Aorta (tissue), 5 donors: ENCODE measurements at regions not wholly inside any gene's neighbourhood (a gene's known extent, or its start where the extent isn't known, plus 50 kb on each side); places are given as distances from the start of the nearest gene placed in this dataset.

ENCODE experiments used
- ATAC-seq: fragments of 200-7000 bp; cut with Tn5 transposase; one replicate; pipeline ENCODE4 v1.9.1; 2022; ENCODE audit warnings: moderate library complexity; ENCODE audit not compliant: low FRiP score
- DNase-seq, 2 donors: peaks; one replicate each; pipeline ENCODE4 v3.0.0-alpha.2; 2020
- H3K27ac ChIP-seq, 2 donors: one replicate each; pipeline ENCODE4 v1.5.1; 2013; ENCODE audit warnings: low read length in 2 of 2, mild to moderate bottlenecking in 2 of 2, moderate library complexity in 2 of 2, control low read depth in 1 of 2, inconsistent platforms in 1 of 2, low read depth in 1 of 2
- H3K27me3 ChIP-seq, 2 donors: one replicate each; pipeline ENCODE4 v1.6.1; 2013; ENCODE audit warnings: control low read depth in 1 of 2, low read length in 1 of 2, mild to moderate bottlenecking in 1 of 2, moderate library complexity in 1 of 2; ENCODE audit not compliant: insufficient read depth in 2 of 2, control insufficient read depth in 1 of 2
- H3K36me3 ChIP-seq, 2 donors: one replicate each; pipeline ENCODE4 v1.6.1; 2013; ENCODE audit warnings: control low read depth in 1 of 2, low read length in 1 of 2, mild to moderate bottlenecking in 1 of 2; ENCODE audit not compliant: insufficient read depth in 2 of 2, control insufficient read depth in 1 of 2
- H3K4me1 ChIP-seq, 2 donors: one replicate each; pipeline ENCODE4 v1.6.1; 2013; ENCODE audit warnings: low read length in 2 of 2, control low read depth in 1 of 2, mild to moderate bottlenecking in 1 of 2, moderate library complexity in 1 of 2; ENCODE audit not compliant: insufficient read depth in 2 of 2, control insufficient read depth in 1 of 2
- H3K4me3 ChIP-seq, 2 donors: one replicate each; pipeline ENCODE4 v1.5.1; 2013; ENCODE audit warnings: low read length in 2 of 2, control low read depth in 1 of 2, mild to moderate bottlenecking in 1 of 2
- H3K9me3 ChIP-seq: one replicate; pipeline ENCODE4 v1.6.1; 2013; ENCODE audit warnings: mild to moderate bottlenecking, low read length; ENCODE audit not compliant: control insufficient read depth
- WGBS, 2 donors: extraction: QIAGEN DNeasy Blood & Tissue Kit; methylation state at CpG; one replicate each; pipeline ENCODE4 v1.1.7; 2013; 5-methylcytosine and 5-hydroxymethylcytosine counted together
- intact Hi-C, 2 donors: fragments of 100-400 bp; cut with DNase I; formaldehyde crosslinking; loops; one replicate each; pipeline versions ENCODE4 v1.14.2 to v1.15.0; 2022
- donor health status: healthy with polysubstance abuse.
- donor health status: Bipolar disorder and iron deficiency.
- donor health status: DM: no; HTN: no; CAD: no.
- donor health status: DM: no; HTN: no; CAD: no.
- donor health status: DM: yes; HTN: yes; CAD: no.

DNA sequence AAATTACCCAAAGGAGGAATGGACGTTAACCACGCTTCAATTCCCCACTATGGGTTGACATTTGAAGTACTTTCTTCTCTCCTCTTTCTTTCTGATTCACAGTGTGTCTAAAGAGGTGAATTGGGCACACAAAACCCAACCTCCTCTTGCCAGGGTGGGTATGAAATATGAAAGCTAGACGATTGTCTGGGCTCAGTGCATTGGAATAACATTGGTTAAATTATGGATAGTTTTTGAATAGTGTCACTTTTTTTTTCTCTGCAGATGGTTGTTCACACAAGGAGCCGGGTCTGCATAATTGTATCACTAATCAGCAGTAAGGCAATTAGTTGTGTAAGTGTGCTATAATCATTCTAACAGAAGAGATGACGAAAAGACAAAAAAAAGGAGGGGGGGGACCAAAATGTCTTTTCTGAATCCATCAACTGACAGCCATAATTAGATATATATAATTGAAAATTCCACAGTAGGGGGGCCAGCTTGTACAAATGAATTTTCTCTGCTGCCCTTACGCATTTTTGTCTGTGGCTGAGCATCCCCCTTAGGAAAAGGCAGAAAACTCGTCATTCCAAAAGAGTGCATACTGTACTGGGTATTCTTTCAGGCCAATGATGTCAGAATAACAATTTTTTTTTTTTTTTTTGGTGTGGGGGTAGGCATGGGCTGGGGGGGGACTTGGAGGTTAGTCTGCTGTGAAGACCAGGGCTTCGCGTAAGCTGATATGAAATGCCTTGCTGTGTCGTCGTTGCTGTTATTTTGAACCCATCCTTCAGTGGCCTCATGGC, 307.5 kb upstream of the SALL1 start:
- intact Hi-C loops = no loop called here
- Histone ChIP-seq H3K4me1 (no peaks in the 10 kb centered on the region), H3K9me3 (no peaks in the 10 kb centered on the region), H3K27ac (no peak overlapping the region), H3K4me3 (no peak overlapping the region), H3K36me3 (no peaks in the 10 kb centered on the region), H3K27me3 (no peaks in the 10 kb centered on the region)
- 55 to 57% methylated on average over 11 of the region's 11 CpGs for WGBS, 2 donors
- ATAC-seq (no peak), DNase-seq (no peak)

DNA sequence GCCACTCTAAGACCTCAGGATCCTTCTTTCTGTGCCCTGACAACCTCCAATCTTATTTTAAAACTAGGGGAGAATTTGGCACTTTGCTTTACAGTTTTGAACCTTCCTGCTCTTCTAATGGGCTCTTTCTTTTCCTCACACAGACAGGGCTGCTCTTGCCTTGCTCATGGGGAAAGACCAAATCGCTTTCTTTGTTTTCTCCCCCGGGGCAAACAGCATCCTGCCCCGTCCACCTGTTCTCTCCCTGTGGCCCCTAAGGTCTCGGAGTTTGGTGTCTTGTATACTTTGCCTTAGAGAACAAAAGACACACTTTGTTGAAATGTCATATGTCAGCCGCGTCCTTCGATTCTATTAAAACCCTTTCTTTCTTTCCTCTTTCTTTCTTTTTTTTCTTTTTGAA, 306.7 kb upstream of the SALL1 start:
- no peaks in the 10 kb centered on the region for H3K9me3 ChIP-seq
- H3K4me3 ChIP-seq = no peak overlapping the region
- no peak for DNase-seq
- intact Hi-C loops = no loop called here
- H3K4me1 ChIP-seq = no peaks in the 10 kb centered on the region
- ATAC-seq = no peak
- no peak overlapping the region for H3K27ac ChIP-seq
- WGBS, 2 donors = 60 to 61% methylated on average over 7 of the region's 7 CpGs
- no peaks in the 10 kb centered on the region for H3K27me3 ChIP-seq
- no peaks in the 10 kb centered on the region for H3K36me3 ChIP-seq

DNA sequence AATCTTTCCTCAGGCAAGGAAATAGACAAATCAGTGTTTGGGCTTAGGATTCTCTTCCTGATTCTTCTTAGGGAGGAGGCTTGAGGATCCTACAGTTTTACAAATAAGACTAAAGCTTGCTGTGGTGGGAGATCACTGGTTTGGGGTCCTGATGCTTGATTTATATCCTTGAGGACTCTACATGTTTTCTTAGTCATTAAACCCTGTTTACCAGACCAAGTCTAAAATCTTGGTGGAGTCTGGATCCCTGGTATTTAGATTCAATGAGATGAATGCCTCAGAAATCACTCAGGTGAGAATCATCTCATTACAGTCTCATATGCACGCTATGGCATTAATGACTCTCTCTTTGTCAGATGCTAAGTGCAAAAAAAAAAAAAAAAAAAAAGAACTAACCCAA, 304.3 kb upstream of the SALL1 start:
- WGBS, 2 donors = 85 to 90% methylated on average over 1 of the region's 1 CpG
- Histone ChIP-seq H3K4me3 (no peak overlapping the region), H3K36me3 (no peaks in the 10 kb centered on the region), H3K4me1 (no peaks in the 10 kb centered on the region), H3K27me3 (no peaks in the 10 kb centered on the region), H3K27ac (no peak overlapping the region), H3K9me3 (no peaks in the 10 kb centered on the region)
- no peak for DNase-seq
- intact Hi-C loops = no loop called here
- no peak for ATAC-seq

DNA sequence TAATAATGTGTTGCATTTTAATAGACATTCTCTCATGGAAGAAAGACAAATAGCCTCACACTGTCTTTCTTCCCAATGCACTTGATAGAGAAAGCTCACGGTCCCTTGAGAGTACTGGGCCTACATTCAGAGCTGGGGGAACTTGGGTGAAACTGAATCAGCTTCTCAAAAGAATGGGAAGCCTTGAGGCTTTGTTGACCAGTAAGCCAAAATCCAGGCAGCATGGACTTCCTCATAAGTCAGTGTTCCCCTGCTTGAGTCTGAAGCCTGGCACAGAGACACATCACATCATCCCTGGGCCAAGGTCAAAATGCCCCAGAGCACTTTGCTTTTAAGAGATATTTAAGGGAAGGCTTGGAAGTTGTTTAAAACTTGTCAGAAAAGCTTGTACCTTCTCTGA, 302.2 kb upstream of the SALL1 start:
- DNase-seq = no peak
- ATAC-seq = no peak
- H3K4me1 ChIP-seq = no peaks in the 10 kb centered on the region
- no peaks in the 10 kb centered on the region for H3K36me3 ChIP-seq
- no peaks in the 10 kb centered on the region for H3K9me3 ChIP-seq
- intact Hi-C loops = no loop called here
- 74 to 92% methylated on average over 1 of the region's 1 CpG for WGBS, 2 donors
- no peak overlapping the region for H3K27ac ChIP-seq
- H3K4me3 ChIP-seq = no peak overlapping the region
- H3K27me3 ChIP-seq = no peaks in the 10 kb centered on the region

DNA sequence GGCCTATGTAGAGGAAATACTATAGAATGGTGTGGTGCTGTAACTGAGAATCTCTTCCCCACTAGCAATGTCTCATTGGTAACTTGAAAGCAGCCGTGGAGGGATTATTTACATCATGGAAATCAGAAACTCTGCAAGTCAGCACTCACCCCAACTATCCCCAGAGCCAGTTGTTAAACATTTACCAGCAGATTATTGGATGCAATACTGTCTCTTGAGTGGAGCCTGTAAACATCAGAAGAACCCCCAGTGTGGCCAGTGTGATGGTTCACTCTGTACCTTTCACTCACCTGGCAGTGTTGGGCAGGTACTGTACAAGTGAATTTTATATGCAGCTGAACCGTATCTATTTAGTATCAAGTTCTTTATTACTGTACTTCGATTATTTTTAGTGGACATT, 299.8 kb upstream of the SALL1 start:
- intact Hi-C loops = no loop called here
- no peaks in the 10 kb centered on the region for H3K36me3 ChIP-seq
- DNase-seq (no peak), ATAC-seq (no peak)
- H3K9me3 ChIP-seq = no peaks in the 10 kb centered on the region
- no peak overlapping the region for H3K27ac ChIP-seq
- 65 to 68% methylated on average over 3 of the region's 3 CpGs for WGBS, 2 donors
- H3K4me1 ChIP-seq = no peaks in the 10 kb centered on the region
- H3K27me3 ChIP-seq = no peaks in the 10 kb centered on the region
- H3K4me3 ChIP-seq = no peak overlapping the region

DNA sequence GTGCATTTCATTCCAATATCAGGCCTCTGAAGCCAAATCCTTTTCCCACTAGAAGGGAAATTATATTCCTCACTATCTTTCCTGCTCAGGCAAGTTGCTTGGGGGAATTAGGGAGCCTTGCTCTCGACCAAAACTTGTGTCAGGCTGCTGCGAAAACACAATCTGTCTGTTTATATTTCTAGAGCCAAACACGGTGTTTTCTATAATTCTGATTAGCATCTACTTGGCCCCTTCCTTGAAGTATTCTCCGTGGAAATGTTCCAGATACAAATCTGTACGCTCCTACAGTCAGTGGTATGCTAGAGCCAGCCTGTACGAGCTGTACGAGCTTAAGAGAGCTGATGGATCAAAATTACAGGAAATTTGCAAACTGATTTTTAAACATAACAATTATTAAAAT, 299.3 kb upstream of the SALL1 start:
- Histone ChIP-seq H3K4me3 (no peak overlapping the region), H3K27me3 (no peaks in the 10 kb centered on the region), H3K36me3 (no peaks in the 10 kb centered on the region), H3K4me1 (no peaks in the 10 kb centered on the region), H3K9me3 (no peaks in the 10 kb centered on the region), H3K27ac (no peak overlapping the region)
- intact Hi-C loops = no loop called here
- WGBS, 2 donors = 33% methylated on average over 7 of the region's 7 CpGs
- no peak for DNase-seq
- ATAC-seq = no peak

DNA sequence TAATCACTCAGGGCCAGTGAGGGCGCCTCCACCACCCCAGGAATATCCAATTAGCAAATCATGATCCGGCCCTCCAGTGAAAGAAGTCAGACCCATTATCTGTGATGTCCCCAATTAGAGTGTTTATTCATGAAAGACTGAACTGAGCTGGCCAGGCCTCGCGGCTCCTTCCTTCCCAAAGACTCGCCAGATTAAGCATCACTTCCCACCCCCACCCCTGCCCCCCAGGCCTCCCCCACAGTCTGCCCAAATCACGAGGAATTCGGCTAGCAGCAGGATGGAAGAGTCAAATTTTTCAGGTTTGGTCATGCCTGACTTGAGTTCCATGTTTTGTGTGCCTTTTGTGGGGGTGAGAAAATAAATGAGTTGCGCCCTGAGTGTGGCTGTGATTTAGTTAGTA, 298.4 kb upstream of the SALL1 start:
- Histone ChIP-seq H3K27ac (no peak overlapping the region), H3K36me3 (no peaks in the 10 kb centered on the region), H3K4me3 (no peak overlapping the region), H3K9me3 (no peaks in the 10 kb centered on the region), H3K27me3 (no peaks in the 10 kb centered on the region), H3K4me1 (no peaks in the 10 kb centered on the region)
- 30 to 35% methylated on average over 8 of the region's 8 CpGs for WGBS, 2 donors
- DNase-seq (no peak), ATAC-seq (no peak)
- intact Hi-C loops = no loop called here

DNA sequence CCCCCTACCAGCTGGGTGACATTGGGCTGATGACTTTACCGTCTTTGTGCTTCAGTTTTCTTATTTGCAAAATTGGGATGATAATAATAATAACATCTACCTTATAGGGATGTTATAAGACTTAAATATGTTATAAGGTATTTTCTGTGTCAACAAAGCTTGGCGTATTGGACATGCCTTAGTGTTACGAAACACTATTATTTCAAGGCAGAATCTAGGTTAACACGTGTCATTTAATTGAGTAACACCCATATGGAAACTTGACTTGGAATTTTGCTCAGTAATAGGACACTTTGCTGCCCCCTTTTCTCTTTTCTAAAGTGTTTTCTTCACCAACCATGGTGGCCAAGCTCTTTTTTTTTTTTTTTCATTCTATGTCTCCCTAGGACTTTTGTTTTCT, 294.2 kb upstream of the SALL1 start:
- Histone ChIP-seq H3K4me1 (no peaks in the 10 kb centered on the region), H3K36me3 (no peaks in the 10 kb centered on the region), H3K27ac (no peak overlapping the region), H3K27me3 (peaks cover 0 to 1% of the 10 kb centered on the region in 2 donors), H3K9me3 (no peaks in the 10 kb centered on the region), H3K4me3 (no peak overlapping the region)
- DNase-seq (no peak), ATAC-seq (no peak)
- WGBS, 2 donors = 49 to 60% methylated on average over 4 of the region's 4 CpGs
- intact Hi-C loops = no loop called here

DNA sequence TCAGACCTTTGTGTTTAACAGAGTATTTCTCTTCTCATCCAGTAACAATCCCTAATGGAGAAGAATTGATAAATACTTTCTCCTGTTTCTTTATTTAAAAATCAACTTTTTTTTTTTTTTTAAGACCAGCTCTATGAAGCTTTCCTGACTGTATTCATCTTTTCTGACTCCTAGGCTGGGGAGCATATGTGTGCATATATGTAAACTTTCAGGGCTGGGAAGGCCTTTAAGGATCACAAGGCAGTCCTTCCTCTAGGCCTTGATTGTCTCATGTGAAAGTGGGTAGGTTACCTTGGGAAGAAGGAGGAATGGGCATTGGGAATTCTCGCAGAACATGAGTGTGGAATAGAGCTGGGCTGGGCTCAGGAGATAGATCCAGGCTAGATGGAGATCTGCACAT, 292.9 kb upstream of the SALL1 start:
- DNase-seq = no peak
- no peaks in the 10 kb centered on the region for H3K36me3 ChIP-seq
- H3K4me1 ChIP-seq = no peaks in the 10 kb centered on the region
- ATAC-seq = no peak
- intact Hi-C loops = no loop called here
- 83 to 92% methylated on average over 1 of the region's 1 CpG for WGBS, 2 donors
- no peak overlapping the region for H3K4me3 ChIP-seq
- H3K27me3 ChIP-seq = peaks cover 0 to 1% of the 10 kb centered on the region in 2 donors
- no peak overlapping the region for H3K27ac ChIP-seq
- no peaks in the 10 kb centered on the region for H3K9me3 ChIP-seq
